Nephron (organoid): ENCODE measurements at regions not wholly inside any gene's neighbourhood (a gene's known extent, or its start where the extent isn't known, plus 50 kb on each side); places are given as distances from the start of the nearest gene placed in this dataset.

ENCODE experiments used
- H3K27ac Mint-ChIP-seq, 3 experiments: 2 replicates each; pipeline ENCODE4 v1.8.0; 2020; ENCODE audit warnings: mixed read lengths in 3 of 3, mild to moderate bottlenecking in 2 of 3, moderate library complexity in 1 of 3
- H3K27me3 Mint-ChIP-seq: 2 replicates; pipeline ENCODE4 v1.8.0; 2021; ENCODE audit warnings: low read depth, mild to moderate bottlenecking, moderate library complexity, mixed read lengths
- H3K36me3 Mint-ChIP-seq: 2 replicates; pipeline ENCODE4 v1.8.0; 2020; ENCODE audit warnings: low read depth, mixed read lengths
- H3K4me1 Mint-ChIP-seq: 2 replicates; pipeline ENCODE4 v1.8.0; 2020; ENCODE audit warnings: mixed read lengths
- H3K4me3 Mint-ChIP-seq, 3 experiments: 2 replicates each; pipeline ENCODE4 v1.8.0; 2020; ENCODE audit warnings: mild to moderate bottlenecking in 3 of 3, mixed read lengths in 3 of 3, moderate library complexity in 2 of 3
- H3K9me3 Mint-ChIP-seq: 2 replicates; pipeline ENCODE4 v1.8.0; 2020; ENCODE audit warnings: mixed read lengths
- TF ChIP-seq, protein P1 (sequence below), 3 experiments: fragments of 200-600 bp; sonication (generic); IDR thresholded peaks; one replicate each; pipeline ENCODE4 v1.5.0; 2021; ENCODE audit warnings: antibody characterized with exemption in 3 of 3; ENCODE audit not compliant: unreplicated experiment in 3 of 3

DNA sequence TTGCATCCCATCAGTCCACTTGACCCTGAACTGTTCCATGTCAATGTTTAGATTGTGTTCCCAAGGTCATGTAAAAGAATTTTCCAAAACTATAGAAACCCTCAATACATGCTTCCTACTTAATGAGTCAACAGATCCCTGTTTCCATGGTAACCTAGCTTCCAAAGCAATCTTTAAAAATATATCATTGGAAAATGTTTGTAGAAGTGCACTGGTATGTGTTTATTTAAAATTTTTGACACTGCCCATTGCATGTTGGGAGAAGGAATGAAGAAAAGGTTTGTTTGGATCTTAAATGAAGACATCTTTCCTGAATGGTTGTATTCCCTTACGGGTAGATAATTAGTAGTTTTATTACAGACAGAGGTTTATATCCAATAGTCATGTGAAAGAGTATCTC is 345.3 kb downstream of the GABRG1 start:
- no peaks in the 10 kb centered on the region for H3K4me1 Mint-ChIP-seq
- H3K36me3 Mint-ChIP-seq = no peaks in the 10 kb centered on the region
- H3K27ac Mint-ChIP-seq = no peak overlapping the region
- TF ChIP-seq, protein P1, sequence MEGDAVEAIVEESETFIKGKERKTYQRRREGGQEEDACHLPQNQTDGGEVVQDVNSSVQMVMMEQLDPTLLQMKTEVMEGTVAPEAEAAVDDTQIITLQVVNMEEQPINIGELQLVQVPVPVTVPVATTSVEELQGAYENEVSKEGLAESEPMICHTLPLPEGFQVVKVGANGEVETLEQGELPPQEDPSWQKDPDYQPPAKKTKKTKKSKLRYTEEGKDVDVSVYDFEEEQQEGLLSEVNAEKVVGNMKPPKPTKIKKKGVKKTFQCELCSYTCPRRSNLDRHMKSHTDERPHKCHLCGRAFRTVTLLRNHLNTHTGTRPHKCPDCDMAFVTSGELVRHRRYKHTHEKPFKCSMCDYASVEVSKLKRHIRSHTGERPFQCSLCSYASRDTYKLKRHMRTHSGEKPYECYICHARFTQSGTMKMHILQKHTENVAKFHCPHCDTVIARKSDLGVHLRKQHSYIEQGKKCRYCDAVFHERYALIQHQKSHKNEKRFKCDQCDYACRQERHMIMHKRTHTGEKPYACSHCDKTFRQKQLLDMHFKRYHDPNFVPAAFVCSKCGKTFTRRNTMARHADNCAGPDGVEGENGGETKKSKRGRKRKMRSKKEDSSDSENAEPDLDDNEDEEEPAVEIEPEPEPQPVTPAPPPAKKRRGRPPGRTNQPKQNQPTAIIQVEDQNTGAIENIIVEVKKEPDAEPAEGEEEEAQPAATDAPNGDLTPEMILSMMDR (IDR thresholded peaks at IDR 0.05; ENCODE audit: unreplicated experiment in 3 of 3) = no peak
- H3K27me3 Mint-ChIP-seq = no peaks in the 10 kb centered on the region
- no peak overlapping the region for H3K4me3 Mint-ChIP-seq
- no peaks in the 10 kb centered on the region for H3K9me3 Mint-ChIP-seq

DNA sequence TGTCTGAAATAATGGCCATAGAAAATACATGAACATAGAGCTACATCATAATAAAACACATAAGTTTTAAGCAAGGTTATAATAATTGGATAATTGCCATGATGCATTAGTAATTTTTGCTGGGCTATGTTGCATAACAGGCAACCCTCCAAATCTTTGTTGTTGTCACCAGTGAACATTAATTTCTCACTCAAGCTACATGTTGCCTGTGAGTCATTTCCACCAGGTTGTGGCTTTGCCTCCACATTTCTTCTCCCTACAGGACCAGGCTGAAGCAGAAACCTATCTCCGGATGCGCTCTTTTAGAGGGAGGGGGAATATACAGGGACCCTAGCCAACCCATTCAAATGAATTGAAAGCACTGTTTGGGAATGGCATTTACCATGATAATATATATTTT is 347.7 kb downstream of the GABRG1 start:
- Mint-ChIP-seq H3K9me3 (no peaks in the 10 kb centered on the region), H3K4me1 (no peaks in the 10 kb centered on the region), H3K36me3 (no peaks in the 10 kb centered on the region), H3K27me3 (no peaks in the 10 kb centered on the region), H3K4me3 (no peak overlapping the region), H3K27ac (no peak overlapping the region)
- TF ChIP-seq, protein P1 (IDR thresholded peaks at IDR 0.05; ENCODE audit: unreplicated experiment in 3 of 3) = no peak

DNA sequence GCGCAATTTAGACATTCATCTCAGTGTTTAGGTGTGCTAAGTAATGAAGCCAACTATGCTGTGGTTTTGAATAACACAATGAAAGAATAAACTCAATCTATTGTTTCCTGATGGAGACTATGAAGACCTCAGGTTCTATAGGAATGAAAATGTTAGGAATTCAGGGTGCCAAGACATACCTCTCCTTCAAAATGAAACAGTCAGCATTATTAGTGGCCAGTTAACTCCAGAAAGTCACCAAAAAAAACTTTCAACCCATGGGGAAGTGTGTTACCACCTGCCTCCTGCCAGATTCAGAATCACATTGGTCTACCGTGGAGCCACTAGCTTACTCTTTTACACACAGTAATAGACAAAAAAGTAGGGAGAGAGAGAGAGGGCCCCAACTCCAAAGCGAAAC is 352.9 kb downstream of the GABRG1 start:
- TF ChIP-seq, protein P1 (IDR thresholded peaks at IDR 0.05; ENCODE audit: unreplicated experiment in 3 of 3) = no peak
- H3K27me3 Mint-ChIP-seq = no peaks in the 10 kb centered on the region
- H3K9me3 Mint-ChIP-seq = no peaks in the 10 kb centered on the region
- no peak overlapping the region for H3K4me3 Mint-ChIP-seq
- no peaks in the 10 kb centered on the region for H3K36me3 Mint-ChIP-seq
- H3K27ac Mint-ChIP-seq = no peak overlapping the region
- no peaks in the 10 kb centered on the region for H3K4me1 Mint-ChIP-seq

DNA sequence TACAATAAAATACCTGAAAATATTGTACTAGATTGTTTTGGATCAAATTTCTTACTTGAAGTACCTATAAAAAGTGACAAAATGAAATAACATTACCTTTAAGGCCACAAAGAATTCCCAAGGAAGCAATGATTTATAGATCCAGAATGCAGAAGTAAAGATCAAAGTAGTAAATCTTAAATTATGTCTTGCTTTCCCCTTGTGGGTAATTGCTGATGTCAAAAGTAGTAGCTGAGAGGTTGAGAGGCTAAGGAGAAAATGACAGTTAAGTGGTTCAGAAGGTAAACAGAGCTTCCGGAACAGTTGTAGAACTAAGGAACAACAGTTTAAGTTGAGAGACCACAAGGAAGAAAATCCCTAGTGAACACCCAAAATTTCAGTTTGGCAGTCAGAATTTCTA is 358.3 kb downstream of the GABRG1 start:
- Mint-ChIP-seq H3K27me3 (no peaks in the 10 kb centered on the region), H3K4me3 (no peak overlapping the region), H3K9me3 (peaks cover 3% of the 10 kb centered on the region), H3K4me1 (no peaks in the 10 kb centered on the region), H3K36me3 (no peaks in the 10 kb centered on the region), H3K27ac (no peak overlapping the region)
- TF ChIP-seq, protein P1 (IDR thresholded peaks at IDR 0.05; ENCODE audit: unreplicated experiment in 3 of 3) = no peak

DNA sequence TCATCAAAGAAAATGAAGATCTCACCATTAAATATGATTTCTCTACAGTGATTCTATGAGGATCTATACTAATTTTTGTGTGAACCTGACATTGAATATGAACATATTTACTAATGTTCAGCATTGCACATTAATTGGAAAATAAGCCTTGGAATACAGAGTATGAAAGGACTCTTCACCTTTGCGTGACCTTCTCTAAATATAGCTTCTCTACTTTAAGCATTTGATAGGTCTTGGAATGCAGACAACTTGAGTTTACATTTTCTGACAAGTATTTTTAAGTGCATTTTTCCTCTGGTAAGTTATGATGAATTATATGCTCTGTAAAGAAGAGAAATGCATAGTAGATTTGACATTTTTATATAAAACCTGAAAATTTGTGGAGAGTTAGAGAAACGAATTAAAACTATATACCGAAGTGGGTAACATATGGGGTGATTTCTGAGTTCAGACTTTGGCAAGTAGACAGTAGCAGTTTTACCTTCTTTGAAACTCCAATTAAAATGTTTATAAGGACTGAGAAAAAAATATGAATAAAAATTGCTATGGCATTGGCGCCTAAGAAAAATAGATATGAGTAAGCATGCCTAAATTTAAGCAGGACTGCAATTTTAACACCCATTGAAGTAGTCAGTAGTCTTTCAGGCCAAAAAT is 371.9 kb downstream of the GABRG1 start:
- Mint-ChIP-seq H3K4me1 (peaks cover 3% of the 10 kb centered on the region), H3K36me3 (no peaks in the 10 kb centered on the region), H3K27ac (no peak overlapping the region), H3K27me3 (peaks cover 5% of the 10 kb centered on the region), H3K9me3 (no peaks in the 10 kb centered on the region), H3K4me3 (no peak overlapping the region)
- TF ChIP-seq, protein P1 (IDR thresholded peaks at IDR 0.05; ENCODE audit: unreplicated experiment in 3 of 3) = no peak

DNA sequence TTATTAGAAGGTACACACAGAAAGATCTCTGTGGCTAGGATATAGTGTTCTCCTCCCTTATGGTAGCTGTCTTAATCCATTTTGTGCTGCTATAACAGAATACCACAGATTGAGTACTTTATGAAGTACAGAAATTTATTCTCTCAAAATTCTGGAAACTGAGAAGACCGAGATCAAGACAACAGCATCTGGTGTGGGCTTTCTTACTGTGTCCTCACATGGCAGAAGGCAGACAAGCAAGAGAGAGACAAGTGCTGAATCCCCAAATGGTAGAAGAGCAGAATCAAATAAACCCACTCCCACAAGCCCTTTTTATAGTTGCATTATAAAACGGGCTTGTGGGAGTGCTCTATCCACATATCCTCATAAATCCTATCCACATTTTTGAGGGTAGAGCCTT is 373.1 kb downstream of the GABRG1 start:
- peaks cover 5% of the 10 kb centered on the region for H3K27me3 Mint-ChIP-seq
- no peaks in the 10 kb centered on the region for H3K36me3 Mint-ChIP-seq
- H3K9me3 Mint-ChIP-seq = no peaks in the 10 kb centered on the region
- peaks cover 3% of the 10 kb centered on the region for H3K4me1 Mint-ChIP-seq
- TF ChIP-seq, protein P1 (IDR thresholded peaks at IDR 0.05; ENCODE audit: unreplicated experiment in 3 of 3) = no peak
- H3K4me3 Mint-ChIP-seq = no peak overlapping the region
- H3K27ac Mint-ChIP-seq = no peak overlapping the region
